Body of pancreas (tissue), 4 donors: ENCODE measurements at regions not wholly inside any gene's neighbourhood (a gene's known extent, or its start where the extent isn't known, plus 50 kb on each side); places are given as distances from the start of the nearest gene placed in this dataset.

Experiments
- ATAC-seq: fragments of 150-250 bp; one replicate; pipeline ENCODE4 v1.9.1; 2016
- DNase-seq, 4 donors: peaks; one replicate each; pipeline ENCODE4 v3.0.0-alpha.2; 2019
- H3K27ac ChIP-seq, 4 donors: fragments of 200-600 bp; sonication (generic); 1 replicate in 3 of 4; 2 replicates in 1 of 4; pipeline versions ENCODE4 v1.5.1 to v1.6.1; 2016 to 2019; ENCODE audit warnings: mild to moderate bottlenecking in 1 of 4, mixed read lengths in 1 of 4, moderate library complexity in 1 of 4
- H3K27me3 ChIP-seq, 2 donors: fragments of 200-600 bp; sonication (generic); one replicate each; pipeline ENCODE4 v1.6.0; 2016; ENCODE audit warnings: mild to moderate bottlenecking in 1 of 2
- H3K36me3 ChIP-seq, 2 donors: fragments of 200-600 bp; sonication (generic); replicated peaks in 1 of 2; 2 replicates each; pipeline ENCODE4 v1.5.1; 2016; ENCODE audit warnings: low read depth in 2 of 2; ENCODE audit not compliant: insufficient read depth in 1 of 2
- H3K4me1 ChIP-seq: fragments of 200-600 bp; sonication (generic); one replicate; pipeline ENCODE4 v1.6.0; 2016
- H3K4me3 ChIP-seq, 2 donors: fragments of 200-600 bp; sonication (generic); 1 replicate in 1 of 2; 2 replicates in 1 of 2; pipeline ENCODE4 v1.5.1; 2016 to 2019
- H3K9me3 ChIP-seq, 3 donors: fragments of 200-600 bp; sonication (generic); 1 replicate in 2 of 3; 2 replicates in 1 of 3; pipeline ENCODE4 v1.5.1; 2016
- CTCF ChIP-seq, 7 experiments: fragments of 450-650 bp in 4 of 7; fragments of 200-600 bp in 3 of 7; sonication (generic) in 3 of 7; IDR thresholded peaks; one replicate each; pipeline ENCODE4 v1.5.1; 2016 to 2019; ENCODE audit warnings: antibody characterized with exemption in 7 of 7
- POLR2A ChIP-seq, 3 donors: fragments of 450-650 bp; IDR thresholded peaks; one replicate each; pipeline ENCODE4 v1.6.1; 2016; ENCODE audit warnings: antibody characterized with exemption in 3 of 3, mild to moderate bottlenecking in 2 of 3
- WGBS, 2 donors: methylation state at CpG; one replicate each; pipeline ENCODE4 v1.1.5; 2017; 5-methylcytosine and 5-hydroxymethylcytosine counted together
- intact Hi-C: fragments of 100-400 bp; cut with DNase I; formaldehyde crosslinking; loops from one replicate; pipeline ENCODE4 v1.15.1; 2023

DNA sequence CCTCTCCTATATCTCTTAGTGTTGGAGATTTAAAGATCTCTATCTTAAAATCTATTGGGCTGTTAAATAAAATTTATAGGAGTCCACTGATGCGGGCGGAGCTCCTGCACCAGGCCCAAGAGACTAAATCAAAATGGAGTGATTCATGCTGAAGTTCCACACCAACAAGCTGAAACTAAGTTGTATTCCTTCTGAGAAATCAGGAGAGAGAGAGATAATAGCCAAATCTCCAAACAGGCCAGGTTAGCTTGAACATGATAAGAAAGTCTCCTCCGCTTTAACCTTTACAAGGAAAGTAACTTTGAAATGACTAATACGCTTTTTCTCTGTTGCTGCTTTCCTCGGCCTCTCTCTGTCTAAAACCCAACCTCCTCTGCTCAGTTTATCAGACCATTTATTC lies 241.9 kb upstream of the NBEA start:
- DNase-seq (no peak), ATAC-seq (no peak)
- Histone ChIP-seq H3K4me1 (no peaks in the 10 kb centered on the region), H3K27me3 (no peaks in the 10 kb centered on the region), H3K4me3 (no peak overlapping the region), H3K9me3 (no peaks in the 10 kb centered on the region), H3K36me3 (no peaks in the 10 kb centered on the region), H3K27ac (no peak overlapping the region)
- TF ChIP-seq POLR2A (IDR thresholded peaks at IDR 0.05) = no peak
- no peak for TF ChIP-seq CTCF (IDR thresholded peaks at IDR 0.05)
- WGBS, 2 donors = 96 to 99% methylated on average over 5 of the region's 5 CpGs
- intact Hi-C loops = no loop called here

- Histone ChIP-seq H3K4me1 (no peaks in the 10 kb centered on the region), H3K27ac (no peak overlapping the region), H3K4me3 (no peak overlapping the region), H3K36me3 (no peaks in the 10 kb centered on the region), H3K27me3 (no peaks in the 10 kb centered on the region), H3K9me3 (no peaks in the 10 kb centered on the region)
- no peak for TF ChIP-seq POLR2A (IDR thresholded peaks at IDR 0.05)
- no peak for TF ChIP-seq CTCF (IDR thresholded peaks at IDR 0.05)
- intact Hi-C loops = no loop called here
- DNase-seq (no peak), ATAC-seq (no peak)
- 61 to 74% methylated on average over 4 of the region's 4 CpGs for WGBS, 2 donors
These were observed 240.2 kb upstream of the NBEA start for GRCh38 chr13:34701919-34702318.

GRCh38 chr13:34708566-34709313 lies 233.3 kb upstream of the NBEA start:
- no peak overlapping the region for H3K27ac ChIP-seq
- H3K27me3 ChIP-seq = no peaks in the 10 kb centered on the region
- H3K4me1 ChIP-seq = no peaks in the 10 kb centered on the region
- TF ChIP-seq CTCF (IDR thresholded peaks at IDR 0.05) = no peak
- TF ChIP-seq POLR2A (IDR thresholded peaks at IDR 0.05) = no peak
- DNase-seq (no peak), ATAC-seq (no peak)
- 20 to 25% methylated on average over 1 of the region's 1 CpG for WGBS, 2 donors
- no peaks in the 10 kb centered on the region for H3K36me3 ChIP-seq
- intact Hi-C loops = no loop called here
- H3K9me3 ChIP-seq = no peaks in the 10 kb centered on the region
- H3K4me3 ChIP-seq = no peak overlapping the region

- Histone ChIP-seq H3K36me3 (no peaks in the 10 kb centered on the region), H3K4me3 (no peak overlapping the region), H3K4me1 (peaks cover 8% of the 10 kb centered on the region), H3K9me3 (no peaks in the 10 kb centered on the region), H3K27me3 (no peaks in the 10 kb centered on the region), H3K27ac (no peak overlapping the region)
- TF ChIP-seq CTCF (IDR thresholded peaks at IDR 0.05) = no peak
- no peak for TF ChIP-seq POLR2A (IDR thresholded peaks at IDR 0.05)
- ATAC-seq = no peak
- DNase-seq = no peak
- intact Hi-C loops = no loop called here
- 73 to 80% methylated on average over 4 of the region's 4 CpGs for WGBS, 2 donors
These were observed 222.8 kb upstream of the NBEA start for GRCh38 chr13:34719060-34719875.
